ENCODE measurements at regions not wholly inside any gene's neighbourhood (a gene's known extent, or its start where the extent isn't known, plus 50 kb on each side); places are given as distances from the start of the nearest gene placed in this dataset.

DNA sequence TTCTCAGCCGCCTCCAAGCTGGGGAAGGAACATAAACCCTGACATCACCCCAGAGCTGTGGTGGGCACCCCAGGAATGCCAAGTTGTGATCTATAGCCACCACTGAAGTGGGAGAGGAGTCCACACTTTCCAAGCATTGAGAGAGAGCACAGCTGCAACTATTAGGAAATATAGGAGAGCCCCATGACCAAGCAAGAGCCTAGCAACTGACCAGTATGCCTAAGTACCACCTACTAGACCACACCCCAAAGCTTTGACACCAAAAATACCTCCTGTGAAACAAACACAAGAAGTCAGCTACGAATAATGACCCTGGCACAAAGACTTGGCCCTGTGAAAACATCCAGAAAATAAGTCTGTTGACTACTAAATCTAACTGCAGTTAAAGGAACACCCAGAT, 804.1 kb upstream of the IGFBP3 start:
- no peak overlapping the region for H2BK5ac ChIP-seq (ENCODE audit: low read depth, low read length)
- no peak overlapping the region for H2AK5ac ChIP-seq (ENCODE audit: low read depth, low read length)
- H2BK15ac ChIP-seq (ENCODE audit: low read length) = no peak overlapping the region
- FAIRE-seq (no peak), DNase-seq (ENCODE audit: low read depth in 1 of 2, low spot score in 2 of 2) (no peak)
- POLR2A ChIA-PET (ENCODE audit: partially characterized antibody) = no interaction called here
- H3K79me2 ChIP-seq (ENCODE audit: control insufficient read depth in 1 of 2, insufficient read depth in 2 of 2, low read length in 2 of 2) = no peaks in the 10 kb centered on the region
- no peak overlapping the region for H3K4me2 ChIP-seq (ENCODE audit: insufficient read depth in 1 of 2, low read depth in 2 of 2, low read length in 2 of 2)
- no peak overlapping the region for H3K56ac ChIP-seq (replicated peaks; ENCODE audit: insufficient read length, low read depth, low read length)
- H3K27ac ChIP-seq (ENCODE audit: low read depth, low read length) = no peak overlapping the region
- no peaks in the 10 kb centered on the region for H3K9me3 ChIP-seq (ENCODE audit: insufficient read depth in 2 of 2, low read depth in 1 of 2, low read length in 1 of 2)
- no peak overlapping the region for H3K4me3 ChIP-seq (ENCODE audit: extremely low read depth in 1 of 4, insufficient read depth in 2 of 4, low read depth in 3 of 4, low read length in 4 of 4)
- H3K4me1 ChIP-seq (replicated peaks in 1 of 4; ENCODE audit: control insufficient read depth in 3 of 4, insufficient read depth in 4 of 4, low read length in 3 of 4) = no peaks in the 10 kb centered on the region
- TF ChIP-seq SP2 (IDR thresholded peaks at IDR 0.05; ENCODE audit: low read length) (no peak), CTBP2 (IDR thresholded peaks at IDR 0.05; ENCODE audit: borderline replicate concordance, insufficient read depth, insufficient read length, low read length) (no peak), SP1 (IDR thresholded peaks at IDR 0.05; ENCODE audit: low read depth, low read length) (no peak), SUZ12 (IDR thresholded peaks at IDR 0.05; ENCODE audit: low read length) (no peak), KDM1A (IDR thresholded peaks at IDR 0.05; ENCODE audit: borderline replicate concordance, low read length) (no peak), HDAC6 (IDR thresholded peaks at IDR 0.05; ENCODE audit: low read depth, low read length) (no peak)
- H3K27me3 ChIP-seq (replicated peaks in 1 of 4; ENCODE audit: control insufficient read depth in 3 of 4, extremely low read depth in 1 of 4, insufficient read depth in 3 of 4, low read length in 3 of 4) = no peaks in the 10 kb centered on the region
- no peaks in the 10 kb centered on the region for H3K79me1 ChIP-seq (ENCODE audit: low read depth, low read length)
- H4K20me1 ChIP-seq (replicated peaks in 1 of 2; ENCODE audit: control insufficient read depth in 1 of 2, insufficient read depth in 2 of 2, low read length in 2 of 2) = no peaks in the 10 kb centered on the region
- H3K9ac ChIP-seq (replicated peaks in 1 of 4; ENCODE audit: extremely low read depth in 1 of 4, low read depth in 3 of 4, low read length in 3 of 4) = no peak overlapping the region
- no peak overlapping the region for H3K23ac ChIP-seq (ENCODE audit: insufficient read length)
- no peak overlapping the region for H4K8ac ChIP-seq (ENCODE audit: extremely low read depth, insufficient read depth, low read length)
- no peak overlapping the region for H2BK20ac ChIP-seq (ENCODE audit: low read length)
- no peak overlapping the region for H2AFZ ChIP-seq (ENCODE audit: low read length)
- no peak overlapping the region for H3K18ac ChIP-seq (ENCODE audit: extremely low read depth, low read length)
- H3K4ac ChIP-seq (replicated peaks; ENCODE audit: insufficient read length, low read depth, low read length) = no peak overlapping the region
- no peak overlapping the region for H3K14ac ChIP-seq (ENCODE audit: insufficient read length)
- WGBS, 2 experiments (ENCODE audit: extremely low coverage in 1 of 2, insufficient coverage in 1 of 2, insufficient read length in 1 of 2, insufficient replicate concordance in 2 of 2, low coverage in 1 of 2, low lambda C conversion rate in 2 of 2, missing lambda C conversion rate in 1 of 2) = 90% methylated on average over 2 of the region's 2 CpGs; no CpG with 5 or more reads in 1 of the 2 experiments
- H3K36me3 ChIP-seq (ENCODE audit: control insufficient read depth in 2 of 4, insufficient read depth in 4 of 4, low read length in 3 of 4) = no peaks in the 10 kb centered on the region
- CTCF ChIA-PET (ENCODE audit: partially characterized antibody) = interaction anchor here (0.8 kb wide), 1 partner anchor 373 kb away, joined by 4 read pairs; no protein-coding TSS in a partner anchor
- no peak overlapping the region for H4K5ac ChIP-seq (ENCODE audit: insufficient read length, low read depth, low read length)
- H4K91ac ChIP-seq (replicated peaks; ENCODE audit: insufficient read length, low read length) = no peak overlapping the region
- no peak overlapping the region for H2BK120ac ChIP-seq (replicated peaks; ENCODE audit: low read depth, low read length)
- H2BK12ac ChIP-seq (ENCODE audit: low read depth, low read length) = no peak overlapping the region
- H3K23me2 ChIP-seq (ENCODE audit: low read depth, low read length) = no peaks in the 10 kb centered on the region

Data from H1 (cell line).